ENCODE measurements at regions not wholly inside any gene's neighbourhood (a gene's known extent, or its start where the extent isn't known, plus 50 kb on each side); places are given as distances from the start of the nearest gene placed in this dataset.

DNA sequence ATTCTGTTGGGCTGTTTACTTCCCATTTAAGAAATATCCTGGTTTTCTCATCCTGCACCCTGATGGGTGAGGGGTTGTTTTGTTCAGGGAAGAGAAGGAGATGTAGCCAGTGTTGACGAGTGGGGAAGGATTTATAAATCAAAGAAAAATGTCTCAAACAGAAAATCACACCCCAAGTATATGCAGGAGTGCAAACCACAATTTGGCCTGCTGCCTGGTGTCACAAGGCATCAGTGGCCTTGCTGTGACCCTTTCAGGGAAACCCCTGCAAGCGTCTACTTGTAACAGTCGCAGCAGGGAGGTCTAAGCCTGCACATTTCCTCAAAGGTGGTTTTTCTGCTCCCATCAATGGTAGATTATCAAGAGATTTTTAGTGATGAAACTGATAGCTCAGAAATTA lies 132.6 kb upstream of the LRRN1 start:
- no peak overlapping the region for H3K27ac ChIP-seq (ENCODE audit: low read length)

GRCh38 chr3:3665961-3666640 lies 133.1 kb upstream of the LRRN1 start:
- no peaks in the 10 kb centered on the region for H3K27me3 ChIP-seq (ENCODE audit: insufficient read depth, low read length, poor library complexity)
- no peak overlapping the region for H3K4me3 ChIP-seq (ENCODE audit: low read depth in 1 of 2, low read length in 2 of 2)
- H2AFZ ChIP-seq (ENCODE audit: low read depth, low read length), result no peak overlapping the region
- H3K4me2 ChIP-seq (ENCODE audit: insufficient read depth, low read length), result no peak overlapping the region
- H3K9me3 ChIP-seq (ENCODE audit: insufficient read depth, low read length, severe bottlenecking), result no peaks in the 10 kb centered on the region
- no peaks in the 10 kb centered on the region for H4K20me1 ChIP-seq (ENCODE audit: insufficient read depth, low read length)
- no peak overlapping the region for H3K27ac ChIP-seq (ENCODE audit: low read length)
- TF ChIP-seq, protein P1, sequence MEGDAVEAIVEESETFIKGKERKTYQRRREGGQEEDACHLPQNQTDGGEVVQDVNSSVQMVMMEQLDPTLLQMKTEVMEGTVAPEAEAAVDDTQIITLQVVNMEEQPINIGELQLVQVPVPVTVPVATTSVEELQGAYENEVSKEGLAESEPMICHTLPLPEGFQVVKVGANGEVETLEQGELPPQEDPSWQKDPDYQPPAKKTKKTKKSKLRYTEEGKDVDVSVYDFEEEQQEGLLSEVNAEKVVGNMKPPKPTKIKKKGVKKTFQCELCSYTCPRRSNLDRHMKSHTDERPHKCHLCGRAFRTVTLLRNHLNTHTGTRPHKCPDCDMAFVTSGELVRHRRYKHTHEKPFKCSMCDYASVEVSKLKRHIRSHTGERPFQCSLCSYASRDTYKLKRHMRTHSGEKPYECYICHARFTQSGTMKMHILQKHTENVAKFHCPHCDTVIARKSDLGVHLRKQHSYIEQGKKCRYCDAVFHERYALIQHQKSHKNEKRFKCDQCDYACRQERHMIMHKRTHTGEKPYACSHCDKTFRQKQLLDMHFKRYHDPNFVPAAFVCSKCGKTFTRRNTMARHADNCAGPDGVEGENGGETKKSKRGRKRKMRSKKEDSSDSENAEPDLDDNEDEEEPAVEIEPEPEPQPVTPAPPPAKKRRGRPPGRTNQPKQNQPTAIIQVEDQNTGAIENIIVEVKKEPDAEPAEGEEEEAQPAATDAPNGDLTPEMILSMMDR (IDR thresholded peaks at IDR 0.05; ENCODE audit: borderline replicate concordance, extremely low read depth, low read length, poor library complexity, severe bottlenecking), result no peak
- TF ChIP-seq EZH2 (IDR thresholded peaks at IDR 0.05; ENCODE audit: borderline replicate concordance, low read depth, low read length, severe bottlenecking), result no peak
- DNase-seq (no peak), ATAC-seq (ENCODE audit: insufficient read depth, low read depth) (no peak)
- H3K4me1 ChIP-seq (ENCODE audit: insufficient read depth, low read length), result no peaks in the 10 kb centered on the region
- H3K9ac ChIP-seq (ENCODE audit: low read depth, low read length), result no peak overlapping the region
- H3K36me3 ChIP-seq (ENCODE audit: insufficient read depth, low read length), result no peaks in the 10 kb centered on the region
- H3K79me2 ChIP-seq (ENCODE audit: insufficient read depth, low read length), result no peaks in the 10 kb centered on the region

More for the DNA sequence above, 132.6 kb upstream of the LRRN1 start:
- H3K4me2 ChIP-seq (ENCODE audit: insufficient read depth, low read length), result no peak overlapping the region
- H3K79me2 ChIP-seq (ENCODE audit: insufficient read depth, low read length), result no peaks in the 10 kb centered on the region
- no peaks in the 10 kb centered on the region for H3K4me1 ChIP-seq (ENCODE audit: insufficient read depth, low read length)
- no peaks in the 10 kb centered on the region for H3K36me3 ChIP-seq (ENCODE audit: insufficient read depth, low read length)
- ATAC-seq (ENCODE audit: insufficient read depth, low read depth) (no peak), DNase-seq (no peak)
- H3K9ac ChIP-seq (ENCODE audit: low read depth, low read length), result no peak overlapping the region
- no peak overlapping the region for H3K4me3 ChIP-seq (ENCODE audit: low read depth in 1 of 2, low read length in 2 of 2)
- H3K9me3 ChIP-seq (ENCODE audit: insufficient read depth, low read length, severe bottlenecking), result no peaks in the 10 kb centered on the region
- H4K20me1 ChIP-seq (ENCODE audit: insufficient read depth, low read length), result no peaks in the 10 kb centered on the region
- TF ChIP-seq EZH2 (IDR thresholded peaks at IDR 0.05; ENCODE audit: borderline replicate concordance, low read depth, low read length, severe bottlenecking), result no peak
- TF ChIP-seq, protein P1 (IDR thresholded peaks at IDR 0.05; ENCODE audit: borderline replicate concordance, extremely low read depth, low read length, poor library complexity, severe bottlenecking), result no peak
- no peaks in the 10 kb centered on the region for H3K27me3 ChIP-seq (ENCODE audit: insufficient read depth, low read length, poor library complexity)
- H2AFZ ChIP-seq (ENCODE audit: low read depth, low read length), result no peak overlapping the region

DNA sequence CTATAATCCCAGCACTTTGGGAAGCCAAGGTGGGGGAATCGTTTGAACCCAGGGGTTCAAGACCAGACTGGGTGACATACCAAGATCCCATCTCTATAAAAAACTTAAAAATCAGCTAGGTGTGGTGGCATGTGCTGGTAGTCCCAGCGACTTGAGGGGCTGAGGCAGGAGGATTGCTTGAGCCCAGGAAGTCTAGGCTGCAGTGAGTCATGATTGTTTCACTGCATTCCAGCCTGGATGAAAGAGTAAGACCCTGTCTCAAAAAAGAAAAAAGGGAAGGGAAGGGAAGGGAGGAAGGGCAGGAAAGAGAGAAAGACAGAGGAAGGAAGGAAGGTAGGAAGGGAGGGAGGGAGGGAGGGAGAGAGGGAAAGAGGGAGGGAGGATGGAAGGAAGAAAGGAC lies 133.7 kb upstream of the LRRN1 start:
- TF ChIP-seq EZH2 (IDR thresholded peaks at IDR 0.05; ENCODE audit: borderline replicate concordance, low read depth, low read length, severe bottlenecking), result no peak
- TF ChIP-seq, protein P1 (IDR thresholded peaks at IDR 0.05; ENCODE audit: borderline replicate concordance, extremely low read depth, low read length, poor library complexity, severe bottlenecking), result no peak
- H3K9ac ChIP-seq (ENCODE audit: low read depth, low read length), result no peak overlapping the region
- no peak overlapping the region for H3K4me2 ChIP-seq (ENCODE audit: insufficient read depth, low read length)
- H3K4me3 ChIP-seq (ENCODE audit: low read depth in 1 of 2, low read length in 2 of 2), result no peak overlapping the region
- DNase-seq (no peak), ATAC-seq (ENCODE audit: insufficient read depth, low read depth) (no peak)
- no peak overlapping the region for H2AFZ ChIP-seq (ENCODE audit: low read depth, low read length)
- H3K79me2 ChIP-seq (ENCODE audit: insufficient read depth, low read length), result no peaks in the 10 kb centered on the region
- no peaks in the 10 kb centered on the region for H3K27me3 ChIP-seq (ENCODE audit: insufficient read depth, low read length, poor library complexity)
- H3K9me3 ChIP-seq (ENCODE audit: insufficient read depth, low read length, severe bottlenecking), result no peaks in the 10 kb centered on the region
- no peak overlapping the region for H3K27ac ChIP-seq (ENCODE audit: low read length)
- no peaks in the 10 kb centered on the region for H3K4me1 ChIP-seq (ENCODE audit: insufficient read depth, low read length)
- H4K20me1 ChIP-seq (ENCODE audit: insufficient read depth, low read length), result no peaks in the 10 kb centered on the region
- H3K36me3 ChIP-seq (ENCODE audit: insufficient read depth, low read length), result no peaks in the 10 kb centered on the region
